HepG2 (cell line): ENCODE measurements at regions not wholly inside any gene's neighbourhood (a gene's known extent, or its start where the extent isn't known, plus 50 kb on each side); places are given as distances from the start of the nearest gene placed in this dataset.

ENCODE experiments used
- ATAC-seq: fragments of 200-7000 bp; cut with Tn5 transposase; 3 replicates; pipeline ENCODE4 v1.9.1; 2020; ENCODE audit warnings: mild to moderate bottlenecking, moderate library complexity
- BruUV-seq: library from RNA; stranded (reverse); fragments of 400-500 nt; replicated peaks from 2 replicates; lab custom pipeline; 2021; lab: Mats Ljungman, UMichigan
- CTCF ChIA-PET: fragments of 300-600 bp; formaldehyde crosslinking; extraction: SDS; loops from one replicate; lab custom pipeline; 2021; ENCODE audit warnings: low total read pairs, inconsistent platforms, low intra/inter-chr PET ratio; lab: Yijun Ruan, JAX
- POLR2A ChIA-PET: fragments of 350-600 bp; sonication (Branson Sonifier 250); formaldehyde crosslinking; loops from one replicate; lab custom pipeline; 2020; ENCODE audit warnings: antibody characterized with exemption, inconsistent platforms; lab: Yijun Ruan, JAX
- DNase-seq: peaks from one replicate; pipeline ENCODE4 v3.0.0-alpha.2; 2015; ENCODE audit warnings: low spot score
- FAIRE-seq: peaks from 3 replicates; lab custom pipeline; 2011; peaks lifted over from hg19 to GRCh38; lab: Jason Lieb, UNC
- H2AFZ ChIP-seq: one replicate; pipeline ENCODE4 v1.6.1; 2011; ENCODE audit warnings: low read length, inconsistent platforms
- H3K27ac ChIP-seq: fragments of 300-600 bp; 3 replicates; pipeline ENCODE4 v1.8.0; 2011; ENCODE audit warnings: mixed run types, mild to moderate bottlenecking, mixed read lengths, low read length, inconsistent platforms; ENCODE audit not compliant: insufficient read depth; ENCODE audit errors: extremely low read length
- H3K27me3 ChIP-seq, 2 experiments: fragments of 200-600 bp in 1 of 2; 2 replicates in 1 of 2; 3 replicates in 1 of 2; pipeline versions ENCODE4 v1.6.0 to v1.8.0; 2011; ENCODE audit warnings: low read length in 2 of 2, mild to moderate bottlenecking in 2 of 2, moderate library complexity in 2 of 2, inconsistent platforms in 1 of 2; ENCODE audit not compliant: insufficient read depth in 2 of 2, control insufficient read depth in 1 of 2
- H3K36me3 ChIP-seq, 2 experiments: fragments of 200-600 bp in 1 of 2; replicated peaks in 1 of 2; 2 replicates in 1 of 2; 3 replicates in 1 of 2; pipeline versions ENCODE4 v1.5.1 to v1.8.0; 2011; ENCODE audit warnings: low read length in 2 of 2, inconsistent platforms in 1 of 2; ENCODE audit not compliant: insufficient read depth in 2 of 2, control insufficient read depth in 1 of 2
- H3K4me1 ChIP-seq: 2 replicates; pipeline ENCODE4 v1.5.1; 2012; ENCODE audit warnings: low read length, inconsistent platforms; ENCODE audit not compliant: insufficient read depth
- H3K4me2 ChIP-seq: 2 replicates; pipeline ENCODE4 v1.6.0; 2011; ENCODE audit warnings: low read depth, low read length, inconsistent platforms
- H3K4me3 ChIP-seq, 3 experiments: fragments of 200-600 bp in 1 of 3; sonication (generic), shearing (Covaris generic) in 1 of 3; replicated peaks in 1 of 3; 2 replicates each; pipeline ENCODE4 v1.5.1; 2011 to 2016; ENCODE audit warnings: low read length in 3 of 3, inconsistent platforms in 2 of 3, low read depth in 2 of 3, mild to moderate bottlenecking in 2 of 3, control low read depth in 1 of 3, mixed read lengths in 1 of 3; ENCODE audit not compliant: insufficient read depth in 1 of 3
- H3K79me2 ChIP-seq: one replicate; pipeline ENCODE4 v1.6.1; 2011; ENCODE audit warnings: low read length, inconsistent platforms; ENCODE audit not compliant: insufficient read depth
- H3K9ac ChIP-seq: 2 replicates; pipeline ENCODE4 v1.6.0; 2011; ENCODE audit warnings: mild to moderate bottlenecking, low read depth, low read length, inconsistent platforms; ENCODE audit not compliant: insufficient read depth
- H3K9me3 ChIP-seq: 2 replicates; pipeline ENCODE4 v1.5.1; 2012; ENCODE audit warnings: mild to moderate bottlenecking, low read length
- H4K20me1 ChIP-seq: 2 replicates; pipeline ENCODE4 v1.6.0; 2011; ENCODE audit warnings: inconsistent platforms, mild to moderate bottlenecking, low read length, moderate library complexity; ENCODE audit not compliant: insufficient read depth
- HDAC2 ChIP-seq: sonication (generic); formaldehyde crosslinking; IDR thresholded peaks from 2 replicates; pipeline ENCODE4 v1.4.0; 2020; ENCODE audit warnings: missing genetic modification reagents
- HNF4A ChIP-seq: sonication (generic); formaldehyde crosslinking; IDR thresholded peaks from 2 replicates; pipeline ENCODE4 v1.4.0; 2020; ENCODE audit warnings: missing genetic modification reagents
- POLR2G ChIP-seq: fragments of 200-400 bp; formaldehyde crosslinking; IDR thresholded peaks from 2 replicates; pipeline ENCODE4 v1.6.1; 2018; ENCODE audit warnings: mild to moderate bottlenecking, low read depth, low read length, moderate library complexity
- SNRNP70 ChIP-seq: fragments of 200-400 bp; formaldehyde crosslinking; IDR thresholded peaks from 2 replicates; pipeline ENCODE4 v1.6.1; 2017; ENCODE audit warnings: mild to moderate bottlenecking, low read depth, low read length, moderate library complexity
- SP140L ChIP-seq: sonication (generic); formaldehyde crosslinking; IDR thresholded peaks from 2 replicates; pipeline ENCODE4 v1.4.0; 2020; ENCODE audit warnings: missing genetic modification reagents, borderline replicate concordance
- ZNF232 ChIP-seq: sonication (generic); formaldehyde crosslinking; IDR thresholded peaks from 2 replicates; pipeline ENCODE4 v1.4.0; 2020; ENCODE audit warnings: missing genetic modification reagents, borderline replicate concordance
- ZNF3 ChIP-seq: IDR thresholded peaks from 2 replicates; pipeline ENCODE4 v1.7.0; 2017; ENCODE audit warnings: inconsistent platforms
- WGBS: methylation state at CpG from one replicate; pipeline ENCODE4 v1.1.6; 2017; ENCODE audit warnings: low lambda C conversion rate; 5-methylcytosine and 5-hydroxymethylcytosine counted together
- in situ Hi-C: cut with HindIII; loops from 2 replicates; pipeline ENCODE4 v1.10.0; 2017; ENCODE audit warnings: low pct_unique_long_range_greater_than_20kb; ENCODE audit not compliant: extremely low pct_ligation_motif_present
- intact Hi-C: fragments of 100-400 bp; cut with micrococcal nuclease; formaldehyde crosslinking; loops from one replicate; pipeline ENCODE4 v1.10.0; 2022; ENCODE audit not compliant: unreplicated experiment
- TF ChIP-seq, protein P1 (sequence below): sonication (generic); formaldehyde crosslinking; IDR thresholded peaks from 2 replicates; pipeline ENCODE4 v1.5.0; 2020; ENCODE audit warnings: mild to moderate bottlenecking, missing genetic modification reagents, borderline replicate concordance
- TF ChIP-seq, protein P2 (sequence below): sonication (generic); formaldehyde crosslinking; conservative IDR thresholded peaks from 2 replicates; pipeline ENCODE4 v1.8.1; 2023; ENCODE audit warnings: missing genetic modification reagents
- TF ChIP-seq, protein P3 (sequence below): sonication (generic); formaldehyde crosslinking; IDR thresholded peaks from 2 replicates; pipeline ENCODE4 v1.9.0; 2021; ENCODE audit warnings: missing genetic modification reagents, borderline replicate concordance
- TF ChIP-seq, protein P4 (sequence below), 2 experiments: fragments of 450-650 bp in 1 of 2; sonication (generic) in 1 of 2; formaldehyde crosslinking; IDR thresholded peaks; 2 replicates each; pipeline versions ENCODE4 v1.5.0 to v1.8.0; 2020 to 2022; ENCODE audit warnings: mild to moderate bottlenecking in 1 of 2, missing genetic modification reagents in 1 of 2

DNA sequence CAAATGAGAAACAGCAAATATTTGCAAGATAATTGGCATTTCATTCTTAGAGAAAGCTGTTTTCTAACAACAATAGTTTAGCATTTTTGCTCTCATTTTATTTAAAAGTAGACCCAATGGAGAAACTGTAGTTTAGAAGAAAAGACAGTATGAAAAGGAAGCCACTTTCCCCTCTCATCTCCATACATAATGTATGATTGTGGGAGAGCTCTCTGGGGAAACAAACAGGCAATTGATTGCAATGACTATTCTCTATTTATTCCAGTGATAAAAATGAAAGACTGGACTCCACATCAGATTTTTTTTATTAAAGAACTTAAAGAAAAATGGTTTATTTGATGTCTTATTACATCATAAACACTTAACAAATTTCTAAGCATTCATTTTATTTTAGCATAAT, 116.8 kb upstream of the SASH1 start (continued):
- TF ChIP-seq SP140L (CRISPR knock-in tag) (no peak), SNRNP70 (no peak), ZNF3 (no peak)

DNA sequence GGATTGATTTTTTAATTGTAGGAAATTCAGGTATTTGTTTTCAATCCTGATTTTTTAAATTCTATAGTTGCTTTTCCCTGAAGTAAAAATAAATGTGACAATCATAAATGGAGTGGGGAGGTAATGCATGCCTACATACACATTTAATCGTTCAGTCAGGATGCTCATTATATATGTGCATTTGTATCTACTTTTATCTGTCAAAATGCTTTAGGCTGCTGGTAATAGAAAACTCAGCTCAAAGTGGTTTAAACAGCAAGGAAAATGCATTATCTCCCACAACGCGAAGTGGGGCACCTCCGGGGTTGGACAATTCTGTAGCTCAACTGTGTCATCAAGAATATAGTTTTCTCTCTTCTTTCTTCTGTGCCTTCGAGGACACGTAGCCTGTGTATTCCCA, 116.4 kb upstream of the SASH1 start:
- FAIRE-seq (no peak), DNase-seq (no peak), ATAC-seq (no peak)
- H3K9me3 ChIP-seq: no peaks in the 10 kb centered on the region
- CTCF ChIA-PET: no interaction called here
- H4K20me1 ChIP-seq: no peaks in the 10 kb centered on the region
- WGBS: 35% methylated on average over 6 of the region's 6 CpGs
- H3K36me3 ChIP-seq: no peaks in the 10 kb centered on the region
- H3K4me2 ChIP-seq: no peak overlapping the region
- BruUV-seq: no TSS peak
- H2AFZ ChIP-seq: no peak overlapping the region
- H3K27ac ChIP-seq: no peak overlapping the region
- H3K9ac ChIP-seq: no peak overlapping the region
- no peak overlapping the region for H3K4me3 ChIP-seq
- intact Hi-C loops (no loop called here), in situ Hi-C loops (no loop called here)
- no peaks in the 10 kb centered on the region for H3K4me1 ChIP-seq
- H3K79me2 ChIP-seq: no peaks in the 10 kb centered on the region
- POLR2A ChIA-PET: no interaction called here
- 0 out of 5 replicates have a peak, but pooled peaks cover 0 to 2% of the 10 kb centered on the region in 2 experiments for H3K27me3 ChIP-seq
- TF ChIP-seq, protein P1, sequence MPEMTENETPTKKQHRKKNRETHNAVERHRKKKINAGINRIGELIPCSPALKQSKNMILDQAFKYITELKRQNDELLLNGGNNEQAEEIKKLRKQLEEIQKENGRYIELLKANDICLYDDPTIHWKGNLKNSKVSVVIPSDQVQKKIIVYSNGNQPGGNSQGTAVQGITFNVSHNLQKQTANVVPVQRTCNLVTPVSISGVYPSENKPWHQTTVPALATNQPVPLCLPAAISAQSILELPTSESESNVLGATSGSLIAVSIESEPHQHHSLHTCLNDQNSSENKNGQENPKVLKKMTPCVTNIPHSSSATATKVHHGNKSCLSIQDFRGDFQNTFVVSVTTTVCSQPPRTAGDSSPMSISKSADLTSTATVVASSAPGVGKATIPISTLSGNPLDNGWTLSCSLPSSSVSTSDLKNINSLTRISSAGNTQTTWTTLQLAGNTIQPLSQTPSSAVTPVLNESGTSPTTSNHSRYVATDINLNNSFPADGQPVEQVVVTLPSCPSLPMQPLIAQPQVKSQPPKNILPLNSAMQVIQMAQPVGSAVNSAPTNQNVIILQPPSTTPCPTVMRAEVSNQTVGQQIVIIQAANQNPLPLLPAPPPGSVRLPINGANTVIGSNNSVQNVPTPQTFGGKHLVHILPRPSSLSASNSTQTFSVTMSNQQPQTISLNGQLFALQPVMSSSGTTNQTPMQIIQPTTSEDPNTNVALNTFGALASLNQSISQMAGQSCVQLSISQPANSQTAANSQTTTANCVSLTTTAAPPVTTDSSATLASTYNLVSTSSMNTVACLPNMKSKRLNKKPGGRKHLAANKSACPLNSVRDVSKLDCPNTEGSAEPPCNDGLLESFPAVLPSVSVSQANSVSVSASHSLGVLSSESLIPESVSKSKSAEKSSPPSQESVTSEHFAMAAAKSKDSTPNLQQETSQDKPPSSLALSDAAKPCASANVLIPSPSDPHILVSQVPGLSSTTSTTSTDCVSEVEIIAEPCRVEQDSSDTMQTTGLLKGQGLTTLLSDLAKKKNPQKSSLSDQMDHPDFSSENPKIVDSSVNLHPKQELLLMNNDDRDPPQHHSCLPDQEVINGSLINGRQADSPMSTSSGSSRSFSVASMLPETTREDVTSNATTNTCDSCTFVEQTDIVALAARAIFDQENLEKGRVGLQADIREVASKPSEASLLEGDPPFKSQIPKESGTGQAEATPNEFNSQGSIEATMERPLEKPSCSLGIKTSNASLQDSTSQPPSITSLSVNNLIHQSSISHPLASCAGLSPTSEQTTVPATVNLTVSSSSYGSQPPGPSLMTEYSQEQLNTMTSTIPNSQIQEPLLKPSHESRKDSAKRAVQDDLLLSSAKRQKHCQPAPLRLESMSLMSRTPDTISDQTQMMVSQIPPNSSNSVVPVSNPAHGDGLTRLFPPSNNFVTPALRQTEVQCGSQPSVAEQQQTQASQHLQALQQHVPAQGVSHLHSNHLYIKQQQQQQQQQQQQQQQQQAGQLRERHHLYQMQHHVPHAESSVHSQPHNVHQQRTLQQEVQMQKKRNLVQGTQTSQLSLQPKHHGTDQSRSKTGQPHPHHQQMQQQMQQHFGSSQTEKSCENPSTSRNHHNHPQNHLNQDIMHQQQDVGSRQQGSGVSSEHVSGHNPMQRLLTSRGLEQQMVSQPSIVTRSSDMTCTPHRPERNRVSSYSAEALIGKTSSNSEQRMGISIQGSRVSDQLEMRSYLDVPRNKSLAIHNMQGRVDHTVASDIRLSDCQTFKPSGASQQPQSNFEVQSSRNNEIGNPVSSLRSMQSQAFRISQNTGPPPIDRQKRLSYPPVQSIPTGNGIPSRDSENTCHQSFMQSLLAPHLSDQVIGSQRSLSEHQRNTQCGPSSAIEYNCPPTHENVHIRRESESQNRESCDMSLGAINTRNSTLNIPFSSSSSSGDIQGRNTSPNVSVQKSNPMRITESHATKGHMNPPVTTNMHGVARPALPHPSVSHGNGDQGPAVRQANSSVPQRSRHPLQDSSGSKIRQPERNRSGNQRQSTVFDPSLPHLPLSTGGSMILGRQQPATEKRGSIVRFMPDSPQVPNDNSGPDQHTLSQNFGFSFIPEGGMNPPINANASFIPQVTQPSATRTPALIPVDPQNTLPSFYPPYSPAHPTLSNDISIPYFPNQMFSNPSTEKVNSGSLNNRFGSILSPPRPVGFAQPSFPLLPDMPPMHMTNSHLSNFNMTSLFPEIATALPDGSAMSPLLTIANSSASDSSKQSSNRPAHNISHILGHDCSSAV (CRISPR knock-in tag): no peak
- TF ChIP-seq, protein P2, sequence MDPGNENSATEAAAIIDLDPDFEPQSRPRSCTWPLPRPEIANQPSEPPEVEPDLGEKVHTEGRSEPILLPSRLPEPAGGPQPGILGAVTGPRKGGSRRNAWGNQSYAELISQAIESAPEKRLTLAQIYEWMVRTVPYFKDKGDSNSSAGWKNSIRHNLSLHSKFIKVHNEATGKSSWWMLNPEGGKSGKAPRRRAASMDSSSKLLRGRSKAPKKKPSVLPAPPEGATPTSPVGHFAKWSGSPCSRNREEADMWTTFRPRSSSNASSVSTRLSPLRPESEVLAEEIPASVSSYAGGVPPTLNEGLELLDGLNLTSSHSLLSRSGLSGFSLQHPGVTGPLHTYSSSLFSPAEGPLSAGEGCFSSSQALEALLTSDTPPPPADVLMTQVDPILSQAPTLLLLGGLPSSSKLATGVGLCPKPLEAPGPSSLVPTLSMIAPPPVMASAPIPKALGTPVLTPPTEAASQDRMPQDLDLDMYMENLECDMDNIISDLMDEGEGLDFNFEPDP (CRISPR knock-in tag): no peak
- TF ChIP-seq ZNF232: no peak
- TF ChIP-seq HDAC2 (CRISPR knock-in tag): no peak
- no peak for TF ChIP-seq HNF4A (CRISPR knock-in tag)
- TF ChIP-seq, protein P3, sequence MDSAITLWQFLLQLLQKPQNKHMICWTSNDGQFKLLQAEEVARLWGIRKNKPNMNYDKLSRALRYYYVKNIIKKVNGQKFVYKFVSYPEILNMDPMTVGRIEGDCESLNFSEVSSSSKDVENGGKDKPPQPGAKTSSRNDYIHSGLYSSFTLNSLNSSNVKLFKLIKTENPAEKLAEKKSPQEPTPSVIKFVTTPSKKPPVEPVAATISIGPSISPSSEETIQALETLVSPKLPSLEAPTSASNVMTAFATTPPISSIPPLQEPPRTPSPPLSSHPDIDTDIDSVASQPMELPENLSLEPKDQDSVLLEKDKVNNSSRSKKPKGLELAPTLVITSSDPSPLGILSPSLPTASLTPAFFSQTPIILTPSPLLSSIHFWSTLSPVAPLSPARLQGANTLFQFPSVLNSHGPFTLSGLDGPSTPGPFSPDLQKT (CRISPR knock-in tag): no peak
- no peak for TF ChIP-seq POLR2G
- TF ChIP-seq, protein P4, sequence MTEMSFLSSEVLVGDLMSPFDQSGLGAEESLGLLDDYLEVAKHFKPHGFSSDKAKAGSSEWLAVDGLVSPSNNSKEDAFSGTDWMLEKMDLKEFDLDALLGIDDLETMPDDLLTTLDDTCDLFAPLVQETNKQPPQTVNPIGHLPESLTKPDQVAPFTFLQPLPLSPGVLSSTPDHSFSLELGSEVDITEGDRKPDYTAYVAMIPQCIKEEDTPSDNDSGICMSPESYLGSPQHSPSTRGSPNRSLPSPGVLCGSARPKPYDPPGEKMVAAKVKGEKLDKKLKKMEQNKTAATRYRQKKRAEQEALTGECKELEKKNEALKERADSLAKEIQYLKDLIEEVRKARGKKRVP (CRISPR knock-in tag; IDR thresholded peaks at IDR 0.05): no peak
